ENCODE measurements at regions not wholly inside any gene's neighbourhood (a gene's known extent, or its start where the extent isn't known, plus 50 kb on each side); places are given as distances from the start of the nearest gene placed in this dataset.

DNA sequence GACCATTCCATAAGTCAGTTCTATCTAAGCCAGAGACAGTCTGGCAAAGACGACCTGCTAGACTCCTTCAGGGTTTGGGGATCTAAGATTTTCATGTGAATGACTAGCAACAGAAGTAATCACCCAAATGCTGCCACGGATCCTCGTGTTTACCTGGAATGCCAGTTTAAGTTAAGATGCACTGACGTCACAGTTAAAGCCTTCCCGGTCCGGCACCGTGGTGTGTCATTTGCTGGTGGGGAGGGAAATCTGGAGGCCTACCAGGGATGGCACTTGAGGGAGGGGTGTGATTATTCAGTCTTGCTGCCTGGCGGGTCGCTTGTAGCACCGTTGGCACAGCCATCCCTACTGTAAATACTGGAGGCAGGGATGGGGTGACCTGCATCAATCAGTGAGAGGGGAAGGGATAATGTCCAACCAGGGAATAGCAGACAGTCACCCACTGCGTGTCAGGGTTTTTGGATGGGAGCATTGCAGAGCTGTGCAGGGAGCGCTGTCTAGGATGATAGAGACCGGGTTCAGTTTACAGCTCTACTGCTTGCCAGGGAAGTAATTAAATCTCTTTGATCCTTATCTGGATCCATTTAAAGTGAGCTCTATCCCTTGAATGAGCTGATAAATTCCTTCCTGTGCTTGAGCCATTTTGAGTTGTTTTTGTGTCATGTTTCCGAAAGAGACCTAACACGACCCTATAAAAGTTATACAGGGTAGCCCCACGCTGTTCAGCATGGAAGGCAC lies 764.7 kb upstream of the EEF2KMT start:
- TF ChIP-seq BACH2 (CRISPR knock-in tag; IDR thresholded peaks at IDR 0.05; ENCODE audit: borderline replicate concordance) = no peak
- TF ChIP-seq TOX (CRISPR knock-in tag; IDR thresholded peaks at IDR 0.05; ENCODE audit: borderline replicate concordance) = no peak
- TF ChIP-seq, protein P1, sequence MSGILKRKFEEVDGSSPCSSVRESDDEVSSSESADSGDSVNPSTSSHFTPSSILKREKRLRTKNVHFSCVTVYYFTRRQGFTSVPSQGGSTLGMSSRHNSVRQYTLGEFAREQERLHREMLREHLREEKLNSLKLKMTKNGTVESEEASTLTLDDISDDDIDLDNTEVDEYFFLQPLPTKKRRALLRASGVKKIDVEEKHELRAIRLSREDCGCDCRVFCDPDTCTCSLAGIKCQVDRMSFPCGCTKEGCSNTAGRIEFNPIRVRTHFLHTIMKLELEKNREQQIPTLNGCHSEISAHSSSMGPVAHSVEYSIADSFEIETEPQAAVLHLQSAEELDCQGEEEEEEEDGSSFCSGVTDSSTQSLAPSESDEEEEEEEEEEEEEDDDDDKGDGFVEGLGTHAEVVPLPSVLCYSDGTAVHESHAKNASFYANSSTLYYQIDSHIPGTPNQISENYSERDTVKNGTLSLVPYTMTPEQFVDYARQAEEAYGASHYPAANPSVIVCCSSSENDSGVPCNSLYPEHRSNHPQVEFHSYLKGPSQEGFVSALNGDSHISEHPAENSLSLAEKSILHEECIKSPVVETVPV (CRISPR knock-in tag; IDR thresholded peaks at IDR 0.05) = no peak
- no peak for TF ChIP-seq ISL1 (CRISPR knock-in tag; IDR thresholded peaks at IDR 0.05)
- TF ChIP-seq ESRRG (CRISPR knock-in tag; IDR thresholded peaks at IDR 0.05) = no peak
- TF ChIP-seq PPARA (CRISPR knock-in tag; IDR thresholded peaks at IDR 0.05; ENCODE audit: borderline replicate concordance) = no peak
- no peak for TF ChIP-seq SNAI2 (CRISPR knock-in tag; IDR thresholded peaks at IDR 0.05)
- TF ChIP-seq RARB (CRISPR knock-in tag; IDR thresholded peaks at IDR 0.05) = no peak
- no peak for TF ChIP-seq ZNF8 (CRISPR knock-in tag; IDR thresholded peaks at IDR 0.05)
- no peak for TF ChIP-seq ARNTL (CRISPR knock-in tag; IDR thresholded peaks at IDR 0.05; ENCODE audit: borderline replicate concordance, low read depth)
- no peak for TF ChIP-seq TCF4 (CRISPR knock-in tag; IDR thresholded peaks at IDR 0.05; ENCODE audit: borderline replicate concordance)
- TF ChIP-seq GLIS3 (CRISPR knock-in tag; IDR thresholded peaks at IDR 0.05) = no peak
- ATAC-seq = no peak; the same call in 2 of the 3 replicates

DNA sequence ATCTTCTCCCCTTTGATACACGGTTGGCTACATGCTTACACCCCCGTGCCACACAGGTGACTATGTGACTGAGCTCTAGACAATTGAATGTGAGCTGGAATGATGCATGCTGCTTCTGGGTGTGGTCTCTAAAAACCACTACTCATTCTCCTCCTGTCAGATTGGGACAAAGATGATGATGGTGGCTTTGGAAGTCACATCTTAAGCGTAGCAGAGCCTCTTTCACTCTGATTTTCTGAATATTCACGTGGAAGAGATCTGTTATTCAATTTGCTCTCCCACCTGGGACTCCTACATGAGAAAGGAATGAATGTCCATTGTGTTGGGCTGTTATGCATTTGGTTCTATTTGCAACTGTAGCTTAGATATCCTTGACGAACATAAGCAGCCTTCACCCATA lies 763.6 kb upstream of the EEF2KMT start:
- TF ChIP-seq TSHZ2 (CRISPR knock-in tag; IDR thresholded peaks at IDR 0.05) (no peak), ARNTL (CRISPR knock-in tag; IDR thresholded peaks at IDR 0.05; ENCODE audit: borderline replicate concordance, low read depth) (no peak), ZNF70 (CRISPR knock-in tag; IDR thresholded peaks at IDR 0.05) (no peak)
- no peak for ATAC-seq

DNA sequence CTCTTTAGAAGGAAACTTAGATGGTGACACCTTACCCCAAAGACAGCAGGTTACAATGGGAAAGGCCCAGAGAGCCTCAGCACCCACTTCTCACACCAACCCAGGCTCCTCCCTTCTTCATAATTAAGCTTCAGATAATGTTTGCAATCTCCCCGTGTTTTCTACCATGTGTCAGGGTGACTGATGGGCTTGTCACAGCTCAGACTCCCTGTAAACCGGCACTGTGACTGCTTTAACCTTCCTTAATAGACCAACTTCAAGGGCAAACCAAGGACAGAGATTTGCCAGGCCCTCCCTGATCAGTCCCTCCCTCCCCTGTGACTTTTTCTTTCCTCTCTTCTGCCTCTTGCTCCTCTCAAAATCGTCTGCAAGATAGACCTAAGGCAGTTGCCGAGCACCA lies 760.6 kb upstream of the EEF2KMT start:
- no peak for ATAC-seq

DNA sequence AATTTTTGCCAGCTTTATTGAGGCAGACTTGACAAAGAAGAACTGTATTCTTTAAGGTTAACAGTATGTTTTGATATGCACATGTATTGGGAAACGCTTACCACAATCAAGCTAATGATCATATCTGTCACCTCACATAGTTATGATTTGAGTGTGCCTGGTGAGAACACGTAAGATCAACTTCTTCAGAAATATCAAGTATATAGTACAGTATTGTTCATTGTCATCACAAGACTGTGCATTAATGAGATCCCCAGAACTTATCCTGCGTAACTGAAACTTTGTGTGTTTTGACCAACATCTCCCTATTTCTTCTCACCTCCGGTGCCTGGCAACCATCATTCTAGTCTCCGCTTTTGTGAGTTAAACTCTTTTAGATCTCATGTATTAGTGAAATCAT lies 756.4 kb upstream of the EEF2KMT start:
- no peak for ATAC-seq

More for the DNA sequence above, 760.6 kb upstream of the EEF2KMT start:
- TF ChIP-seq ZC3H10 (CRISPR knock-in tag; IDR thresholded peaks at IDR 0.05) (no peak), TCF4 (CRISPR knock-in tag; IDR thresholded peaks at IDR 0.05; ENCODE audit: borderline replicate concordance) (no peak), ZNF565 (CRISPR knock-in tag; conservative IDR thresholded peaks at IDR 0.05; ENCODE audit: low read depth) (no peak), ARNTL (CRISPR knock-in tag; IDR thresholded peaks at IDR 0.05; ENCODE audit: borderline replicate concordance, low read depth) (no peak), GLIS3 (CRISPR knock-in tag; IDR thresholded peaks at IDR 0.05) (no peak), CREB5 (CRISPR knock-in tag; IDR thresholded peaks at IDR 0.05; ENCODE audit: low read depth) (no peak), BACH2 (CRISPR knock-in tag; IDR thresholded peaks at IDR 0.05; ENCODE audit: borderline replicate concordance) (no peak), CSDC2 (CRISPR knock-in tag; IDR thresholded peaks at IDR 0.05) (no peak)
- TF ChIP-seq, protein P1 (CRISPR knock-in tag; IDR thresholded peaks at IDR 0.05) = no peak

More for the DNA sequence above, 756.4 kb upstream of the EEF2KMT start:
- TF ChIP-seq ESRRG (CRISPR knock-in tag; IDR thresholded peaks at IDR 0.05) (no peak), TSHZ2 (CRISPR knock-in tag; IDR thresholded peaks at IDR 0.05) (no peak), ZFP3 (CRISPR knock-in tag; IDR thresholded peaks at IDR 0.05) (no peak), RARB (CRISPR knock-in tag; IDR thresholded peaks at IDR 0.05) (no peak)
- TF ChIP-seq, protein P2, sequence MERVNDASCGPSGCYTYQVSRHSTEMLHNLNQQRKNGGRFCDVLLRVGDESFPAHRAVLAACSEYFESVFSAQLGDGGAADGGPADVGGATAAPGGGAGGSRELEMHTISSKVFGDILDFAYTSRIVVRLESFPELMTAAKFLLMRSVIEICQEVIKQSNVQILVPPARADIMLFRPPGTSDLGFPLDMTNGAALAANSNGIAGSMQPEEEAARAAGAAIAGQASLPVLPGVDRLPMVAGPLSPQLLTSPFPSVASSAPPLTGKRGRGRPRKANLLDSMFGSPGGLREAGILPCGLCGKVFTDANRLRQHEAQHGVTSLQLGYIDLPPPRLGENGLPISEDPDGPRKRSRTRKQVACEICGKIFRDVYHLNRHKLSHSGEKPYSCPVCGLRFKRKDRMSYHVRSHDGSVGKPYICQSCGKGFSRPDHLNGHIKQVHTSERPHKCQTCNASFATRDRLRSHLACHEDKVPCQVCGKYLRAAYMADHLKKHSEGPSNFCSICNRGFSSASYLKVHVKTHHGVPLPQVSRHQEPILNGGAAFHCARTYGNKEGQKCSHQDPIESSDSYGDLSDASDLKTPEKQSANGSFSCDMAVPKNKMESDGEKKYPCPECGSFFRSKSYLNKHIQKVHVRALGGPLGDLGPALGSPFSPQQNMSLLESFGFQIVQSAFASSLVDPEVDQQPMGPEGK (CRISPR knock-in tag; IDR thresholded peaks at IDR 0.05; ENCODE audit: borderline replicate concordance) = no peak

Measured in SK-N-SH treated with all-trans-retinoic acid at 6 μM for 48 hours (cell line).